ENCODE measurements at regions not wholly inside any gene's neighbourhood (a gene's known extent, or its start where the extent isn't known, plus 50 kb on each side); places are given as distances from the start of the nearest gene placed in this dataset.
"Not testable (repeated sequence)": the region's sequence is repeated elsewhere in the genome, so short reads cannot be mapped to it uniquely, and the experiment has no call there.

DNA sequence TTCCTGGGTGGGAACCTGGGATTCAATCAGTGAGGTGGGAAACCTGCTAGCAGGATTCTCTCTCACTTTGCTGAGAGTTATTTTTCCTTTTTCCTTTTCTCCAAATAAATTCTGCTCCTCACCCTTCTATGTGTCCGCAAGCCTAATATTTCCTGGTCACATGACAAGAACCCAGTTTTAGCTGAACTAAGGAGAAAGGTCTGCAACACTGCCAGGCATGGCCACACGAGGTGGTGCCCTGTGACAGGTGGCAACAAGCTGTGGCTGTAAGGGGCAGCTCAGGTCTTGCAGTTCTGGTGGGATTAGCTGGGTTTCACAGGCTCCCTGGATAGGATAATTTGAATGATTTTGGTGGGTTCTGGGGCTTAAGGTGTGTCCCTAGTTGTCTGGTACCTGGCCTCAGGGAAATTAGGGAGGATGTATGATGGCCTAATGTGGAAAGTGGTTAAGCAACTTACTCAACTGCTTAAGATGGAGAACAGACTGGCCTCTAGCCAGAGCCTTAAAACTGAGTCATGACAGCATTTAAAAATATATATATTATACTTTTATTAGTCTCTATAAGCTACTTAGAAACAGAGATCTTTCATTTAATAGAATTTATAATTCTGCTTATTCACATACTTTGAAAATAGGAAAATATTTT is 215.0 kb downstream of the IL15 start:
- no peak for DNase-seq

DNA sequence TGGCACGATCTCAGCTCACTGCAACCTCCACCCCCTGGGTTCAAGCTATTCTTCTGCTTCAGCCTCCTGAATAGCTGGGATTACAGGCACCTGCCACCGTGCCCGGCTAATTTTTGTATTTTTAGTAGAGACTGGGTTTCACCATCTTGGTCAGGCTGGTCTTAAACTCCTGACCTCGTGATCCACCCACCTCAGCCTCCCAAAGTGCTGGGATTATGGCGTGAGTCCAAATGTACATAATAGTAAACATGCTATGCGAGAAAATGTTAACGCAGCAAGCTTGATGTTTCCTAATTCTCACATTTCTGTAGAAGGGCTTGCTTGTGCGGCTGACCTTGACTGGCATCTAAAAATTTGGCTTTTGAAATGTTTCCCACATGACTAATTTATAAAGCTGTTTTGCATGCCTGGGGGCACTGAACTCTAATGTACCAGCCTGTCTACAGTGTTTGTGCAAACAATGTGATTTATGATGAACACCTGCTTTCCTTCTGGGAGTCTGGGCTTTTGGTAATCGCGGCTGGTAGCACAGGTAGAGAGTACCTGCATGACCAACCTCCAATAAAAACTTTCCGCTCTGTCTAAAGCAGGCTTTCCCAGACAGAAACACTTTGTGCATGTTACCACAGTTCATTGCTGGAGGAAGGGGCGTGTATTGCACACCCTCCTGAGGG is 216.8 kb downstream of the IL15 start:
- peak; percentile 4 for DNase-seq

DNA sequence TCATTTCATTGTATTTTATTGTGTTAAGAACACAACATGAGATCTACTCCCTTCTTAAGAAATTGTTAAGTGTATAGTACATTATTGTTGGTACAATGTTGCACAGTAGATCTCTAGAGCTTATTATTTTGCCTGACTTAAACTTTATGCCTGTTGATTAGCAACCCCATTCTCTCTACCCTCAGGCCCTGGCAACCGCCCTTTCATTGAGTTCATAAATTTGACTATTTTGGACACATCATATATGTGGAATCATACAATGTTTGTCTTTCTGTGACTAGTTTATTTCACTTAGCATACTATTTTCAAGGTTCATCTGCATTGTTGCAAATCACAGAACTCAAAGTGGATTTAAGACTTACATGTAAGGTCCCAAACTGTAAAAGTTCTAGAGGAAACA is 222.1 kb downstream of the IL15 start:
- DNase-seq: no peak

DNA sequence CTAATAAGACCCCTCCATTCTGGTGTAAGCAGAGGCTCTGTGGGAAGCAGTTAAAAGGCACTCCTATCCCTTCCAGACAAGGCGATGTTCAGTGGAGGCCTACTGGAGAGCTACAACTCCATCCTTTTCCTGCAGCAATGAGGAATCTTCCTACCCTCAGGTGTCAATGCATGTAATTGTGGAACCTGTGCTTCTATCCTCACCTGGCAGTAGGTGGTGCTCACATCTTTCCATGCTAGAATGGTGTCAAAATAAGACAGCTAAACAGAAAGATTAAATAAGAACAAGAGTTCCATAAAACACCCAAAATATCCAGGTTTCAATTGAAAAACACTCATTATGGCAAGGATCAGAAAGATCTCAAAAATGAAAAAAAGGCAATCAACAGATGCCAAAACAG is 224.6 kb downstream of the IL15 start:
- DNase-seq: no peak

DNA sequence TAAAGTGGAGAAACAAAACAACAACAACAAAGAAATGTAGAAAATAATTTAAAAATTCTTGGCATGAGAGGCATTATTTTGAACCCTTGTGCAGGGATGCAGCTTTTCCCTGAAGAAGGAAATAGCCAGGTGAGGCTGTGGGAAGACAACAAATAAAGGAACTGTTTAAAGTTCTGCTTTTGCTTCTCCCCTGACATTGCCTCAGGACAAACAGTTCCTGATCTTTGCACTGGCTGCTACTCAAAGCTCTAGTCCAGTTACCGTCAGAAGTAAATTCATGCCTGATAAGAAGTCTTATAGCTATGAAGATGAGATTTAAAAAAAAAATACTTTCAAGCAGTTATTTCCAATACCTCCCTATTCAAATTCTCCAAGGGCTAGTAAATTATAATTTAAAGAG is 233.8 kb downstream of the IL15 start:
- no peak for DNase-seq

DNA sequence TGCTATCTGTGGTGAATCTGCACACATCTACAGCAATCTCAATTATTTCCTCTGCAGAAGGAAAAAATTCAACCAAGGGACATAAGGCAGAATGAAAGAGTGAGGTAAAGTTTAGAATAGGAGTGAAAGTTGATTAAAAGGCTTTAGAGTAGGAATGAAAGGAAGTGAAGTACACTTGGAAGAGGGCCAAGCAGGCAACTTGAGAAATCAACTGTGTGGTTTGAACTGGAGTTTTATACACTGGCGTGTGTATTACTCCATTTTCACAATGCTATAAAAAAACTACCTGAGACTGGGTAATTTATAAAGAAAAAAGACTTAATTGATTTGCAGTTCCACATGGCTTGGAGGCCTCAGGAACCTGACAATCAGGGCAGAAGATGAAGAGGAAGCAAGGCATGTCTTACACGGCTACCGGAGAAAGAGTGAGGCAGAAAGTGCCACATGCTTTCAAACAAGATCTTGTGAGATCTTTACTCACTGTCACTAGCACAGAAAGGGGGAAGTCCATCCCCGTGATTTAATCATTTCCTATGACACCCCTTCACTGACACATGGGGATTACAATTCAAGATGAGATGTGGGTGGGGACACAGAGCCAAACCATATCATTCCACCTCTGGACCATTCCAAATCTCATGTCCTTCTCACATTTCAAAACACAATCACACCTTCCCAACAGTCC is 234.8 kb downstream of the IL15 start:
- DNase-seq: no peak

DNA sequence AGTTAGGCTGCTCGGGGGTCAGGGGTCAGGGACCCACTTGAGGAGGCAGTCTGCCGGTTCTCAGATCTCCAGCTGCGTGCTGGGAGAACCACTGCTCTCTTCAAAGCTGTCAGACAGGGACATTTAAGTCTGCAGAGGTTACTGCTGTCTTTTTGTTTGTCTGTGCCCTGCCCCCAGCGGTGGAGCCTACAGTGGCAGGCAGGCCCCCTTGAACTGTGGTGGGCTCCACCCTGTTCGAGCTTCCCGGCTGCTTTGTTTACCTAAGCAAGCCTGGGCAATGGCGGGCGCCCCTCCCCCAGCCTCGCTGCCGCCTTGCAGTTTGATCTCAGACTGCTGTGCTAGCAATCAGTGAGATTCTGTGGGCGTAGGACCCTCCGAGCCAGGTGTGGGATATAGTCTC is 246.3 kb downstream of the IL15 start:
- DNase-seq: not testable (repeated sequence)

DNA sequence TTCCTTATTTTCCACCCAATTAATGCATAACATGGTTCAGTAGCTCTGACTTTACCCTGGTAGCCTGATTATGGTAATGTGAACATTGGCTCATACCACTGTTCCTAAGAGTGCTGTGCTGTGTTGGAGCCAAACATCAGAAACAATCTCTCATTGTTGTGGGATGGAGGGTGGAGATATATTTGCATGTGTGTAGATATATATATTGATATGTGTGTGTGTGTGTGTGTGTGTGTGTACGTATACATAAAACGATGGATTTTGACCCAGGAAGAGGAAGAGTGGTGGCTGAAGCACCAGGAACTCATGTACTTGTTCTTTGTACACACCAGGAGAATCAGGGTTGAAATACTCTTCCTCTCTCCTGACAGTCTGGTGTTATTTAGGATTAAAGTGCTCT is 247.7 kb downstream of the IL15 start:
- no peak for DNase-seq

DNA sequence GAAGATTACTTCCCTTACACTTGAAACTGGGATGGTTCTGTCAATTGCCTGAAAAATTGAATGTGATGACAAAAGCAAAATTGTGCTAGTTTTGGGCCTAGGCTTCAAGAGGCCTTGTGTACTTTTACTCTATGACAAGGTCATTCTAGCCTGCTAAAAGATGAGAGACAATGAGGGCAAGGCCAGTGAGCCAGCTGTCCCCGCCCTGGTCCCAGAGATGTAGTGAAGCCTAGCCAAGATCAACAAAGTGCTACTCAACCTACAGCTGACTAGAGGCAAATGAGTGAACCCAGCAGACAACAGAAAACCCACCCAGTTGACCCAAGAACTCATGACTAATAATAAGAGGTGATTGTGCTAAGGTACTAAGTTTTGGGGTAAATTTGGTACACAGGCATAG is 248.7 kb downstream of the IL15 start:
- no peak for DNase-seq

DNA sequence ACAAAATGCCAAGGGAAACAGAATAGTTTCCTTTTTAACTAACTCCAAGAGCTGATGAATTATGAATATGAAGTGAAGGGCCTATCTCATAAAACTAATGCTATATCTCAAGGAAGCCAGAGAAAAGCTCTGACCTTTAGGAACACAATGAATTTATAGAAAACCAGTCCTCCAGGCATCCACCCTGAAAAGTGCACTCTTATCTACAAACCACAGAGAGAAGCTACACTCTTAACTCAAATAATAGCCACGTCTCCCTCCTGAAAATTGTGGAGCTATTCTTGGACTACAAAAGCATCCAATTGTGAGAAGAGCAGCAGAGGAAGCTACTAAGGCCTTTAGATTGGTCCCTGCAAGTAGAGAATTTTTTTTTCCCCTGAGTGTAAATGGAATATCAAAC is 253.9 kb downstream of the IL15 start:
- no peak for DNase-seq

DNA sequence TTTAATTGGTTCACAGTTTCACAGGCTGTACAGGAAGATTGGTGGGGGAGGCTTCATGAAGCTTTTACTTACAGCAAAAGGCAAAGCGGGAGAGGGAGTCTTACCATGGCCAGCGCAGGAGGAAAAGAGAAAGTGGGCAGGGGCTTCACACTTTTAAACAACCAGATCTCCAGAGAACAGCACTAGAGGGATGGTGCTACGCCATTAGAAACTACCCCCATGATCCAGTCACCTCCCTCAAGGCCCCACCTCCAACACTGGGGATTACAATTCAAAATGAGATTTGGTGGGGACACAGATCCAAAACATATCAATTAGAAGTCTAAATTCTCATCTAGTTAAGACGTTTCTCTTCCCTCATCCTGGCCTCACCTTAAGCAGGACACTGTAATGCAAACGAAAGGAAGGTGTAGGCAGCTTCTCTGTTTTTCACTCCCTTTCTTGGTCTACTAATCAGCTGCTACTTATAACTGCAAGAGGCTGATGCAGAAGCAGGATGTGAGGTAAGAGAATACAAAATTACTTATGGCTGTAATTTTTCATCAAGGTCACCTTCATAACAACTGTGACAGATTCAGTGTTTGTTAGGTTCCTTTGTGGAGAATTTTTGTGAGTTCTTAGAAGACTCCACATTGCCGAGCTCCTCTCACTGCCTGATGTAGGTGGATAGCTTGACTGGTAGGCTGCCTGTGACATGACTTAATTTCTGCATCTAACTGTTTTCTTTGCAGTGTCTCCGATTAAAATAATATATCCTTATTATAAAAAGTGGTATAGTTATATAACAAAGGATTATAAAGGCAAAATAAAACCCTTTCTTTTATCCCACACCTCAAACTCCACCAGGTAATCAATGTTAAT is 255.1 kb downstream of the IL15 start:
- no peak for DNase-seq

DNA sequence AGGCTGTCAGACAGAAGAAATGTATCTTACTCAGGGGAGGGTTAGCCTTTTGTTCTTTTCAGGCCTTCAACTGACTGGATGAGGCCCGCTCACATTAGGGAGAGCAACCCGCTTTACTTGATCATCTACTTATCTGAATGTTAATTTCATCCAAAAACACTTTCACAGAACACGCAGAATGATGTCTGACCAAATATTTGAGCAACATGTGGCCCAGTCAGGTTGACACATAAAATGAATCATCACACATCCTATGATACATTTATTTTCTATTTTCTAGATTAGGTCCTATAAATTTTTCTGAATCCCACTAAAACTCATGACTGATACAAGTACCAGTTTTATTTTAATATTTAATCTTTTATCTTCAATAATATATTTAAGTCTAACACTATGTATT is 260.3 kb downstream of the IL15 start:
- no peak for DNase-seq

DNA sequence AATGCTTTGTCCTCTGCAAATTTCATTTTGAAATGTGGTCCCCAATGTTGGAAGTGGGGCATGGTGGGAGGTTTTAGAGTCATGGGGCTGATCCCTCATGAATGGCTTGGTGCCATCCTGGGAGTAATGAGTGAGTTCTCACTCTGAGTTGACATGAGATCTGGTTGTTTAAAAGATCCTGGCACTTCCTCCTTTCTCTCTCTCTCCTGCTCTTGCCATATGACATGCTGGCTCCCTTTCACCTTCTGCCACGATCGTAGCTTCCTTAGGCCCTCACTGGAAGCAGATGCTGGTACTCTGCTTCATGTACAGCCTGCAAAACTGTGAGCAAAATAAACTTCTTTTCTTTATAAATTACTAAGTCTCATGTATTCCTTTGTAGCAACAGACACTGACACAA is 262.0 kb downstream of the IL15 start:
- no peak for DNase-seq

DNA sequence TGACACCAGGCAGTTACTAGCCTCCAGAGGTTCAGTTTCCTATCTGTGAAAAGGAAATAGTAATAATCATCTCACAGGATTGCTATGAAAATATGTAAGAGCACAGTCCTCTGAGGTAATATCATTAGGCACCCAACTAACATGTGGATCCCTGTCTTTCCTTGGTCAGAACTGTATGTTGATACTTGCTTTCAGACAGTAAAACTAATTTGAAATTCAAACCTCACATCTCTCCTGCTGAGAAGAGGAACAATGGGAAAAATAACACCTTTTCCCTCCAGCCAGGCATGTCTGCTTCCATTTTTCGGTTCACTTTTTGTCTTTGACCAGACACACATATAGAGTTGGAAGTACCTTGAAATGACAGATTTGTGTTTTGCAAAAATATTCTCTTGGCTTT is 262.7 kb downstream of the IL15 start:
- DNase-seq: no peak

DNA sequence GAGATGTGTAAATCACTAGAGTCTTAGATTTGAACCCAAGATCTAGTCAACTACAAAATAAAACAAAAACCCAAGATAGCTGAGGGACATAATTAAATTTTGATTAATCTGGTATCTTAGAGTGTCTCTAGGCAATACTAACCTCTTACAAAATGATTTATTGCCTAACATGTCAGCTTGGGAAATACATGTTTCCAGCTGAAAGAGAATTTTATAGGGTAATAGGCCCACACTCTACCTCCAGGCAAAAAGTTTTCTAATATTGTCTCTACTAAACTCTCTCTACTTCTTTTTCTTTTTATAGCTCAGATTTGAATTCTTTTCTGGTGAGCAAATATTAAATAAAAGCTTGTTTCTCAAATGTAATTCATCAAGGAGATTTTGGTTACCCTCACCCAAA is 263.2 kb downstream of the IL15 start:
- DNase-seq: no peak

DNA sequence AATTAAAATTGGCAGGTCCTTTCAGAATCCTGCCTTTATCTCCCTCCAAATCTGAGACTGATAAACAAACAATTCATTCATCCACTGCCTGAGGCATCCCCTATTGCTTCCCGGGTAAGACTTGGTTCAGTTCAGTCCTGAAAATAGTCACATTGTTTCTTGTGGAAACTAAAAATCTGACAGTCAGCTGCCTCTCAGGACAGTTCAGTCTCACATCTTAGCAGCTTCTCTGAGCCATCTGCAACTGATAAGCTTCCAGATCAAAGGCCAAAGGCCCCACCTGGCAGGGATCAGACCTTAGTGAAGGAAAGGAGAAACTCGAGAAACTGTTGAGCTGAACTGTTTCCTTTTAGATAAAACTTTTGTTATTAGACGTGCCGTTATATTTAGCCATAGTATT is 264.5 kb downstream of the IL15 start:
- DNase-seq: no peak

DNA sequence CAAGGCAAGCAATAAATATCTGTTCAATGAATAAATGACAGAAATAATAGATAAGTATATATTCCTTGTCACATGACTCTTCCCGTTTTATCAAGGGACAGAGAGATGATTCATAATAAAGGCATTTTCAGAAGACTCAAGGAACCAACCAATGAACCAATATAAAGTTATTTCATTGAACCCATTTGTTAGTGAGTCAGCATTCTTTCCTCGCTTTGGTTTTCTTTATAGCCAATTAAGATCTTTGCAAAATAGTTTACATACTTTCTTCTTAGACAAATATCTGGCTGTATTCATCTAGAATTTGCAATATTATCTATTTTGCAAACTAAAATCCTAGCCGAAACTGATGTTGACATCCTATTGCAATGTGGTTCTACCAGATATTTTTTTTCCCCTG is 269.4 kb downstream of the IL15 start:
- DNase-seq: no peak

DNA sequence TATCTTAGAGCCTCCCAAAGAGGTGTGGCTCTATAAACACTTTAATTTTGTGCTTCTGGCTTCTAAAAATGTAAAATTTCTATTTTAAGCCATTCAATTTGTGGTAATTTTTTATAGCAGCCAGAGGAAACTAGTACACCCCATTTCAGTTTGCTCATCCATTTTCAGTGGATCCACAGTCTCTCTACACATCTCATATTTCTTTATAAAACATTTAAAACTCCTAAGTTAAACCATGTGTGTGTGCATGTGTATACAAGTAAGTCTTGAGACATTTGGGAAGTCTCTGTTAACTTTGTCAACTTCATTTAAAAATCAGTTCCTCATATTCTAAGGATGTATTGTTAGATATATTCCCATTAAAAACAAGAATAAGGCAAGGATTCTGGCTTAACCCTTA is 273.2 kb downstream of the IL15 start:
- no peak for DNase-seq

DNA sequence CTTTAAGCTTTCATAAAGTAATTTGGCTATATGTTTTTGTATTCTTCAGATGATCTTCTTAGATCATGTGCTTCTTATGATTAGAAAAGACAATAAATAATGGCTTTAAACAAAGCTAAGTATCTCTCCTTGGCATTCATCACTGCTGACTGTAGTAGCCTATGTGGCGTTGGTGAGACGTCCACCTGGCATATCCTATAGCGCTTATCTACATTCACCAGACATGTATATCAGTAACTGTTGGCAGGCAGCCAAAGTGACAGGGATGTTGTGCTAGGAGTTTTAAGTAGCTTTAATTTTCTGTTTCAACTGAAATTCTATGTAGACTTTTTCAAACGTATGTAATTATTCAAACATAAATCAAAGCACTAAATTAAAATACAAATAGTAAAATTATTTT is 276.4 kb downstream of the IL15 start:
- no peak for DNase-seq

DNA sequence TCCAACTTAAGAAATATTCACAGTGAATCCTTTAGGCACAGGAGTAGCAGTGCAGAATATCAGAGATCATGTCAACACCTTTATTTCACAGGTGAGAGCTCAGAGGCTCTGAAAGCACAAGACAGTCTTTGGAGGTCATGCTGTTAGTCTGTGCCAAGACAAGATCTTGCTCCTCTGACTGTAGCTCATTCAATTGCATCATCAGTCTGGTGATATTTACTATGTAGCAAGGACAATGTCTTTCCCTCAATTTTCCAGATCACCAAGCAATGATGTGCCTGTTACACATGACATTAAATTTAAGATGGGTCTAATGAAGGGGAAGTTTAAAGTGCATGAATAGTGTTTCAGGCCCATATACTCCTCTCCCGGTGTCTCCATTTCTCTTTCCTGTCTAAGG is 277.5 kb downstream of the IL15 start:
- DNase-seq: no peak

DNA sequence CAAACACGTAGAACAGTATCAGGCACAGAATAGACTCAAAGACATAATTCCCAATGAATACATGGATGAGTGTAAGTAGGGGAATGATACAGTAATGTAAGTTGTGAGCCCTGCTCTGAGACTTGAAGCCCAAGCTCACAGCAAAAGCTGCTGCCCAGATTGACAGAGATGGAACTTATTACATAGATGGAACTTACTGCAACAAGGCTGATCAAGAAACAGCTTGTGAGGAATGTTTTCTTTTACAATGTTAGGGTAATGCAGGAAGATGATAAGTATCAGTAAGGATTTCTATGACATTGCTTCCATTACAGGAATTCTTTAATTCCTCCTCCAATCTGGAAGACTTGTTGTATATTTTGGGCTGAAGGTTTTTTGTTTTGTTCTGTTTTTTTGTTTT is 278.4 kb downstream of the IL15 start:
- DNase-seq: no peak

DNA sequence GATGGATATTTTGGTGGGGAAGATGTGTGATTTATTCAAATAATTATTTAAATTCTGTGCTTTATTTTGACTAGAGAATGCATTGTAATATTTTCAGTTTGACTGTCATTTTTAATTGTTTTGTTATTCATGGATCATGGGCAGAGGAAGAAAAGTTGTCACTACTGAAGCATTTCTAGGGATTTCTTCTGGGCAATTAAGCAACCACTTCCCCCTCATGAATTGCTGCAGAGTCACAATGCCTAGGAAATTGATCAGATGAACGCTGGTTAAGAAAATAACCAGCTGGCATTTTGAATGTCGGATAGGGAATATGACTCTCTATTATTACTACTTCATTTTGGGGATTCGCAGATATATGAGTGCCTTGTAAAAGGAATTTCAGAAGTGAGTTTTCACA is 283.3 kb downstream of the IL15 start:
- no peak for DNase-seq

DNA sequence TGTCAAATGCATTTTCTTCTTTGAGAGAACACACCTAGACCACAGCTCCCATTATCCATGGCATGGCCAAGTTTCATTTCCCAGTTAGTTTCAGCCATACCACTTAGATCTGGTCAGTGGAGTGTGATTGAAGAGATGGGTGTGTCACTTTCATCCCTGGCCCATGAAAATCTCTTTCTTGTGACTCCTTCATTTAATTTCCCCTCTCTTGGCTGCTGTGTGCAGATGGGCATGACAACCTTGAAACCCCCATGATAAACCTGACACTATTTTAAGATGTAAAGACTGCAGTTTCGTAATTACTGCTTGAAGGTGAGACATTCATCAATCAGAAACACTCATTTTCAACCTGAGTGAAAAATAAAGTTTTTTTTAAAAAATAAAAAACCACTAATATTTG is 284.9 kb downstream of the IL15 start:
- no peak for DNase-seq

DNA sequence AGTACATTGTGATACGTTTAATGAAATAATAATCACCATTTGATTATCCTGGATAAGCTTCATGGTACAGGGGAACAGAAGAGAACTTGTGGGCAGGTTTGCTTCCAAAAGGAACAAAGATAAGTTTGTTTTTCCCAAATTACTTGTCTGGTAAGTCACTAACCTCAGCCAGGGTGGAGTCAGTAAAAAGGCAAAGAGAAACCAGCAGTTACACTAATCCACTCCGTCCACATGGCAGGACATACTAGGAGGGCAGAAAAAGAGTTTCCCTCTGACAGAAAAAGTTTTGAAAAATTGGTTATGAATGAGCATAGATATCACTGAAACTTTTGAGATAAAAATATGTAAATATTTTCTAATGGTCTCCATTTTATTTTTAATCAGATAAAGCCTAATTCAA is 285.9 kb downstream of the IL15 start:
- no peak for DNase-seq

Measured in NCI-H2029 treated with DMSO at 0.1 percent for 48 hours (cell line).